ENCODE measurements at regions not wholly inside any gene's neighbourhood (a gene's known extent, or its start where the extent isn't known, plus 50 kb on each side); places are given as distances from the start of the nearest gene placed in this dataset.

GRCh38 chr20:52275181-52275691 lies 83.7 kb upstream of the ZFP64 start:
- Histone ChIP-seq H3K4me1 (ENCODE audit: insufficient read depth, low read length) (peaks cover 5% of the 10 kb centered on the region), H3K9me3 (ENCODE audit: low read length) (no peaks in the 10 kb centered on the region), H2AFZ (ENCODE audit: low read depth, low read length) (no peak overlapping the region), H3K4me3 (ENCODE audit: low read length) (no peak overlapping the region), H3K27me3 (ENCODE audit: insufficient read depth, low read length) (no peaks in the 10 kb centered on the region), H3K36me3 (ENCODE audit: insufficient read depth, low read length) (no peaks in the 10 kb centered on the region)

- no peak overlapping the region for H2AFZ ChIP-seq (ENCODE audit: low read depth, low read length)
- peaks cover 9% of the 10 kb centered on the region for H3K4me1 ChIP-seq (ENCODE audit: insufficient read depth, low read length)
- H3K9me3 ChIP-seq (ENCODE audit: low read length): no peaks in the 10 kb centered on the region
- no peaks in the 10 kb centered on the region for H3K36me3 ChIP-seq (ENCODE audit: insufficient read depth, low read length)
- no peak overlapping the region for H3K4me3 ChIP-seq (ENCODE audit: low read length)
- H3K27me3 ChIP-seq (ENCODE audit: insufficient read depth, low read length): no peaks in the 10 kb centered on the region
Measured at GRCh38 chr20:52270696-52271095, 79.1 kb upstream of the ZFP64 start.

GRCh38 chr20:52270001-52270606 lies 78.5 kb upstream of the ZFP64 start:
- Histone ChIP-seq H2AFZ (ENCODE audit: low read depth, low read length) (no peak overlapping the region), H3K4me3 (ENCODE audit: low read length) (no peak overlapping the region), H3K36me3 (ENCODE audit: insufficient read depth, low read length) (no peaks in the 10 kb centered on the region)

GRCh38 chr20:52269321-52269720 lies 77.7 kb upstream of the ZFP64 start:
- Histone ChIP-seq H2AFZ (ENCODE audit: low read depth, low read length) (no peak overlapping the region), H3K4me1 (ENCODE audit: insufficient read depth, low read length) (peaks cover 9% of the 10 kb centered on the region), H3K27me3 (ENCODE audit: insufficient read depth, low read length) (no peaks in the 10 kb centered on the region), H3K4me3 (ENCODE audit: low read length) (no peak overlapping the region), H3K36me3 (ENCODE audit: insufficient read depth, low read length) (no peaks in the 10 kb centered on the region), H3K9me3 (ENCODE audit: low read length) (no peaks in the 10 kb centered on the region)

More at GRCh38 chr20:52270001-52270606, 78.5 kb upstream of the ZFP64 start:
- H3K27me3 ChIP-seq (ENCODE audit: insufficient read depth, low read length): no peaks in the 10 kb centered on the region
- no peaks in the 10 kb centered on the region for H3K9me3 ChIP-seq (ENCODE audit: low read length)
- peaks cover 9% of the 10 kb centered on the region for H3K4me1 ChIP-seq (ENCODE audit: insufficient read depth, low read length)

GRCh38 chr20:52268184-52268749 lies 76.7 kb upstream of the ZFP64 start:
- H3K4me3 ChIP-seq (ENCODE audit: low read length): no peak overlapping the region
- H3K9me3 ChIP-seq (ENCODE audit: low read length): no peaks in the 10 kb centered on the region
- H3K27me3 ChIP-seq (ENCODE audit: insufficient read depth, low read length): no peaks in the 10 kb centered on the region
- peaks cover 9% of the 10 kb centered on the region for H3K4me1 ChIP-seq (ENCODE audit: insufficient read depth, low read length)
- no peaks in the 10 kb centered on the region for H3K36me3 ChIP-seq (ENCODE audit: insufficient read depth, low read length)
- no peak overlapping the region for H2AFZ ChIP-seq (ENCODE audit: low read depth, low read length)

- no peaks in the 10 kb centered on the region for H3K9me3 ChIP-seq (ENCODE audit: low read length)
- H3K4me3 ChIP-seq (ENCODE audit: low read length): no peak overlapping the region
- no peaks in the 10 kb centered on the region for H3K27me3 ChIP-seq (ENCODE audit: insufficient read depth, low read length)
- H3K36me3 ChIP-seq (ENCODE audit: insufficient read depth, low read length): no peaks in the 10 kb centered on the region
- no peak overlapping the region for H2AFZ ChIP-seq (ENCODE audit: low read depth, low read length)
- H3K4me1 ChIP-seq (ENCODE audit: insufficient read depth, low read length): peaks cover 9% of the 10 kb centered on the region
Measured at GRCh38 chr20:52267418-52267817, 75.8 kb upstream of the ZFP64 start.

- no peak overlapping the region for H2AFZ ChIP-seq (ENCODE audit: low read depth, low read length)
- H3K27me3 ChIP-seq (ENCODE audit: insufficient read depth, low read length): no peaks in the 10 kb centered on the region
- H3K36me3 ChIP-seq (ENCODE audit: insufficient read depth, low read length): no peaks in the 10 kb centered on the region
- no peak overlapping the region for H3K4me3 ChIP-seq (ENCODE audit: low read length)
- H3K9me3 ChIP-seq (ENCODE audit: low read length): no peaks in the 10 kb centered on the region
- H3K4me1 ChIP-seq (ENCODE audit: insufficient read depth, low read length): peaks cover 7% of the 10 kb centered on the region
Measured at GRCh38 chr20:52263757-52264156, 72.2 kb upstream of the ZFP64 start.

GRCh38 chr20:52261792-52262191 lies 70.2 kb upstream of the ZFP64 start:
- Histone ChIP-seq H3K27me3 (ENCODE audit: insufficient read depth, low read length) (no peaks in the 10 kb centered on the region), H2AFZ (ENCODE audit: low read depth, low read length) (no peak overlapping the region), H3K4me3 (ENCODE audit: low read length) (no peak overlapping the region), H3K9me3 (ENCODE audit: low read length) (no peaks in the 10 kb centered on the region), H3K4me1 (ENCODE audit: insufficient read depth, low read length) (no peaks in the 10 kb centered on the region), H3K36me3 (ENCODE audit: insufficient read depth, low read length) (no peaks in the 10 kb centered on the region)

GRCh38 chr20:52259295-52259694 lies 67.7 kb upstream of the ZFP64 start:
- no peaks in the 10 kb centered on the region for H3K4me1 ChIP-seq (ENCODE audit: insufficient read depth, low read length)
- H3K27me3 ChIP-seq (ENCODE audit: insufficient read depth, low read length): no peaks in the 10 kb centered on the region
- H3K4me3 ChIP-seq (ENCODE audit: low read length): no peak overlapping the region
- no peaks in the 10 kb centered on the region for H3K36me3 ChIP-seq (ENCODE audit: insufficient read depth, low read length)
- H2AFZ ChIP-seq (ENCODE audit: low read depth, low read length): no peak overlapping the region
- no peaks in the 10 kb centered on the region for H3K9me3 ChIP-seq (ENCODE audit: low read length)

GRCh38 chr20:52256454-52256853 lies 64.9 kb upstream of the ZFP64 start:
- no peaks in the 10 kb centered on the region for H3K36me3 ChIP-seq (ENCODE audit: insufficient read depth, low read length)
- peaks cover 3% of the 10 kb centered on the region for H3K27me3 ChIP-seq (ENCODE audit: insufficient read depth, low read length)
- no peaks in the 10 kb centered on the region for H3K4me1 ChIP-seq (ENCODE audit: insufficient read depth, low read length)
- H2AFZ ChIP-seq (ENCODE audit: low read depth, low read length): no peak overlapping the region
- H3K9me3 ChIP-seq (ENCODE audit: low read length): peaks cover 3% of the 10 kb centered on the region
- no peak overlapping the region for H3K4me3 ChIP-seq (ENCODE audit: low read length)

- Histone ChIP-seq H3K4me3 (ENCODE audit: low read length) (no peak overlapping the region), H3K9me3 (ENCODE audit: low read length) (peaks cover 3% of the 10 kb centered on the region), H3K4me1 (ENCODE audit: insufficient read depth, low read length) (no peaks in the 10 kb centered on the region), H3K27me3 (ENCODE audit: insufficient read depth, low read length) (peaks cover 4% of the 10 kb centered on the region), H3K36me3 (ENCODE audit: insufficient read depth, low read length) (no peaks in the 10 kb centered on the region), H2AFZ (ENCODE audit: low read depth, low read length) (no peak overlapping the region)
Measured at GRCh38 chr20:52252664-52253063, 61.1 kb upstream of the ZFP64 start.

GRCh38 chr20:52251827-52252226 lies 60.2 kb upstream of the ZFP64 start:
- Histone ChIP-seq H3K9me3 (ENCODE audit: low read length) (peaks cover 3% of the 10 kb centered on the region), H3K27me3 (ENCODE audit: insufficient read depth, low read length) (peaks cover 6% of the 10 kb centered on the region), H3K36me3 (ENCODE audit: insufficient read depth, low read length) (no peaks in the 10 kb centered on the region), H3K4me1 (ENCODE audit: insufficient read depth, low read length) (no peaks in the 10 kb centered on the region), H3K4me3 (ENCODE audit: low read length) (no peak overlapping the region), H2AFZ (ENCODE audit: low read depth, low read length) (no peak overlapping the region)

- no peak overlapping the region for H3K4me3 ChIP-seq (ENCODE audit: low read length)
- H3K9me3 ChIP-seq (ENCODE audit: low read length): peaks cover 3% of the 10 kb centered on the region
- peaks cover 6% of the 10 kb centered on the region for H3K27me3 ChIP-seq (ENCODE audit: insufficient read depth, low read length)
- H3K36me3 ChIP-seq (ENCODE audit: insufficient read depth, low read length): no peaks in the 10 kb centered on the region
- H3K4me1 ChIP-seq (ENCODE audit: insufficient read depth, low read length): no peaks in the 10 kb centered on the region
- H2AFZ ChIP-seq (ENCODE audit: low read depth, low read length): no peak overlapping the region
Measured at GRCh38 chr20:52251136-52251700, 59.6 kb upstream of the ZFP64 start.
